ENCODE measurements at regions not wholly inside any gene's neighbourhood (a gene's known extent, or its start where the extent isn't known, plus 50 kb on each side); places are given as distances from the start of the nearest gene placed in this dataset.

GRCh38 chr2:120544522-120544921, 191.1 kb upstream of the GLI2 start:
- TF ChIP-seq, protein P1, sequence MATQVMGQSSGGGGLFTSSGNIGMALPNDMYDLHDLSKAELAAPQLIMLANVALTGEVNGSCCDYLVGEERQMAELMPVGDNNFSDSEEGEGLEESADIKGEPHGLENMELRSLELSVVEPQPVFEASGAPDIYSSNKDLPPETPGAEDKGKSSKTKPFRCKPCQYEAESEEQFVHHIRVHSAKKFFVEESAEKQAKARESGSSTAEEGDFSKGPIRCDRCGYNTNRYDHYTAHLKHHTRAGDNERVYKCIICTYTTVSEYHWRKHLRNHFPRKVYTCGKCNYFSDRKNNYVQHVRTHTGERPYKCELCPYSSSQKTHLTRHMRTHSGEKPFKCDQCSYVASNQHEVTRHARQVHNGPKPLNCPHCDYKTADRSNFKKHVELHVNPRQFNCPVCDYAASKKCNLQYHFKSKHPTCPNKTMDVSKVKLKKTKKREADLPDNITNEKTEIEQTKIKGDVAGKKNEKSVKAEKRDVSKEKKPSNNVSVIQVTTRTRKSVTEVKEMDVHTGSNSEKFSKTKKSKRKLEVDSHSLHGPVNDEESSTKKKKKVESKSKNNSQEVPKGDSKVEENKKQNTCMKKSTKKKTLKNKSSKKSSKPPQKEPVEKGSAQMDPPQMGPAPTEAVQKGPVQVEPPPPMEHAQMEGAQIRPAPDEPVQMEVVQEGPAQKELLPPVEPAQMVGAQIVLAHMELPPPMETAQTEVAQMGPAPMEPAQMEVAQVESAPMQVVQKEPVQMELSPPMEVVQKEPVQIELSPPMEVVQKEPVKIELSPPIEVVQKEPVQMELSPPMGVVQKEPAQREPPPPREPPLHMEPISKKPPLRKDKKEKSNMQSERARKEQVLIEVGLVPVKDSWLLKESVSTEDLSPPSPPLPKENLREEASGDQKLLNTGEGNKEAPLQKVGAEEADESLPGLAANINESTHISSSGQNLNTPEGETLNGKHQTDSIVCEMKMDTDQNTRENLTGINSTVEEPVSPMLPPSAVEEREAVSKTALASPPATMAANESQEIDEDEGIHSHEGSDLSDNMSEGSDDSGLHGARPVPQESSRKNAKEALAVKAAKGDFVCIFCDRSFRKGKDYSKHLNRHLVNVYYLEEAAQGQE (IDR thresholded peaks at IDR 0.05; ENCODE audit: low read depth): no peak
- TF ChIP-seq FOXM1 (IDR thresholded peaks at IDR 0.05; ENCODE audit: borderline replicate concordance, low read depth) (no peak), USF1 (IDR thresholded peaks at IDR 0.05) (no peak), TAF1 (IDR thresholded peaks at IDR 0.05; ENCODE audit: low read depth) (no peak), RAD21 (IDR thresholded peaks at IDR 0.05; ENCODE audit: low read depth) (no peak), CREB1 (IDR thresholded peaks at IDR 0.05; ENCODE audit: low read depth) (no peak), EP300 (IDR thresholded peaks at IDR 0.05; ENCODE audit: borderline replicate concordance) (no peak), MAX (IDR thresholded peaks at IDR 0.05) (no peak), CEBPB (IDR thresholded peaks at IDR 0.05) (no peak)

DNA sequence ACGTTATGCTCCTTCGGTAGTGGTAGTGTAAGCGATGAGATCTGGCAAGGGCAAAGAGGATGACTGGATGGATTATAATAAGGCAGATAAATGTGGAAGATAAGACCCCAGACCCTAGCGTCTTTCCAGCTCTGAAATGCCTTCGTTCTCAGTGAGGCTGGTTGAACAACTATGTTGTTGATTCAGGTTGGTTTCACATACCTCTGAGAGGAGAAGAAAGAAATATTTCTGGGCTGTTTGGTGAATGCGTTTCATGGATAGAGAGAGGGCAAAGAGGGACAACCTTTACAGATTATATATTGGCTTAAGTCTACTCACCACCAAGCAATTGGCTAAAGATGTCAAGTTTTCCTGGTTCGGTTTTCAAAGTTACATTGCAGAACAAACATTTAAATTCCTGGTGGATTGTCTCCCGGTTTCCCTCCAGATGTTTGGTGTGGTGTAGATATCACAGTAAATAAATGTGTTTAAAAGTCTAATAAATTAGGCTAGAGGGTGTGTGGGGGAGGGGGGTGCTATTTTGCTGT, 190.1 kb upstream of the GLI2 start:
- no peak for TF ChIP-seq RAD21 (IDR thresholded peaks at IDR 0.05; ENCODE audit: low read depth)
- no peak for TF ChIP-seq TCF12 (IDR thresholded peaks at IDR 0.05; ENCODE audit: low read depth)
- TF ChIP-seq ZBTB7A (IDR thresholded peaks at IDR 0.05; ENCODE audit: low read depth): no peak
- no peak for TF ChIP-seq CREB1 (IDR thresholded peaks at IDR 0.05; ENCODE audit: low read depth)
- no peak for TF ChIP-seq EGR1 (IDR thresholded peaks at IDR 0.05)
- TF ChIP-seq TEAD4 (IDR thresholded peaks at IDR 0.05): no peak
- TF ChIP-seq MAX (IDR thresholded peaks at IDR 0.05): no peak
- no peak for TF ChIP-seq CEBPB (IDR thresholded peaks at IDR 0.05)
- no peak for TF ChIP-seq TAF1 (IDR thresholded peaks at IDR 0.05; ENCODE audit: low read depth)
- TF ChIP-seq, protein P1 (IDR thresholded peaks at IDR 0.05; ENCODE audit: low read depth): no peak
- no peak for TF ChIP-seq YY1 (IDR thresholded peaks at IDR 0.05; ENCODE audit: low read depth)
- TF ChIP-seq EP300 (IDR thresholded peaks at IDR 0.05; ENCODE audit: borderline replicate concordance): no peak
- TF ChIP-seq USF1 (IDR thresholded peaks at IDR 0.05): no peak

GRCh38 chr2:120546048-120546864, 189.4 kb upstream of the GLI2 start:
- TF ChIP-seq TEAD4 (IDR thresholded peaks at IDR 0.05) (no peak), USF1 (IDR thresholded peaks at IDR 0.05) (no peak), ZBTB7A (IDR thresholded peaks at IDR 0.05; ENCODE audit: low read depth) (no peak), FOXM1 (IDR thresholded peaks at IDR 0.05; ENCODE audit: borderline replicate concordance, low read depth) (no peak), TCF12 (IDR thresholded peaks at IDR 0.05; ENCODE audit: low read depth) (no peak), YY1 (IDR thresholded peaks at IDR 0.05; ENCODE audit: low read depth) (no peak), CREB1 (IDR thresholded peaks at IDR 0.05; ENCODE audit: low read depth) (no peak), EP300 (IDR thresholded peaks at IDR 0.05; ENCODE audit: borderline replicate concordance) (no peak), TAF1 (IDR thresholded peaks at IDR 0.05; ENCODE audit: low read depth) (no peak), NFIC (IDR thresholded peaks at IDR 0.05) (no peak), MAX (IDR thresholded peaks at IDR 0.05) (no peak)
- TF ChIP-seq, protein P1 (IDR thresholded peaks at IDR 0.05; ENCODE audit: low read depth): no peak
